ENCODE measurements at regions not wholly inside any gene's neighbourhood (a gene's known extent, or its start where the extent isn't known, plus 50 kb on each side); places are given as distances from the start of the nearest gene placed in this dataset.

DNA sequence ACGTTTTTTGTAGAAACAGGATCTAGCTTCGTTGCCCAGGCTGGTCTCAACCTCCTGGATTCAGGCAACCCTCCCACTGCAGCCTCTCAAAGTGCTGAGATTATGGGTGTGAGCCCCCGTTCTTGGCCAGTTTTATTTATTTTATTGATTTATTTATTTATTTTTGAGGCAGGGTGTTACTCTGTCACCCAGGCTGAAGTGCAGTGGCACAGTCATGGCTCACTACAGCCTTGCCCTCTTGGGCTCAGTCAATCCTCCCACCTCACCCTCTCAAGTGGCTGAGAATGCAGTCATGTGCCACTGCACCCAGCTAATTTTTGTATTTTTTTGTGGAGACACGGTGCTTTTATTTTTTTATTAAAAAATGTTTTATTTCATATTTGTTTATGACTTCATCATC is 79.9 kb upstream of the ATF7IP2 start:
- H3K4me1 Mint-ChIP-seq = no peaks in the 10 kb centered on the region
- Histone ChIP-seq H3K4me1 (ENCODE audit: control insufficient read depth, insufficient read depth, low read length) (no peaks in the 10 kb centered on the region), H3K36me3 (ENCODE audit: control insufficient read depth, insufficient read depth, low read length) (peaks cover 4% of the 10 kb centered on the region), H3K9ac (ENCODE audit: extremely low read depth, low read length, poor library complexity, severe bottlenecking) (no peak overlapping the region), H3K27me3 (ENCODE audit: control insufficient read depth, insufficient read depth, low read length, poor library complexity, severe bottlenecking) (no peaks in the 10 kb centered on the region), H3K9me3 (ENCODE audit: control insufficient read depth, low read length) (no peaks in the 10 kb centered on the region), H3K4me3 (ENCODE audit: low read length) (no peak overlapping the region), H3K27ac (ENCODE audit: low read depth, low read length) (no peak overlapping the region)
- H3K27me3 Mint-ChIP-seq (ENCODE audit: insufficient read depth) = no peaks in the 10 kb centered on the region
- TF ChIP-seq, protein P1, sequence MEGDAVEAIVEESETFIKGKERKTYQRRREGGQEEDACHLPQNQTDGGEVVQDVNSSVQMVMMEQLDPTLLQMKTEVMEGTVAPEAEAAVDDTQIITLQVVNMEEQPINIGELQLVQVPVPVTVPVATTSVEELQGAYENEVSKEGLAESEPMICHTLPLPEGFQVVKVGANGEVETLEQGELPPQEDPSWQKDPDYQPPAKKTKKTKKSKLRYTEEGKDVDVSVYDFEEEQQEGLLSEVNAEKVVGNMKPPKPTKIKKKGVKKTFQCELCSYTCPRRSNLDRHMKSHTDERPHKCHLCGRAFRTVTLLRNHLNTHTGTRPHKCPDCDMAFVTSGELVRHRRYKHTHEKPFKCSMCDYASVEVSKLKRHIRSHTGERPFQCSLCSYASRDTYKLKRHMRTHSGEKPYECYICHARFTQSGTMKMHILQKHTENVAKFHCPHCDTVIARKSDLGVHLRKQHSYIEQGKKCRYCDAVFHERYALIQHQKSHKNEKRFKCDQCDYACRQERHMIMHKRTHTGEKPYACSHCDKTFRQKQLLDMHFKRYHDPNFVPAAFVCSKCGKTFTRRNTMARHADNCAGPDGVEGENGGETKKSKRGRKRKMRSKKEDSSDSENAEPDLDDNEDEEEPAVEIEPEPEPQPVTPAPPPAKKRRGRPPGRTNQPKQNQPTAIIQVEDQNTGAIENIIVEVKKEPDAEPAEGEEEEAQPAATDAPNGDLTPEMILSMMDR (conservative IDR thresholded peaks at IDR 0.05) = no peak
- no peaks in the 10 kb centered on the region for H3K9me3 Mint-ChIP-seq
- peaks cover 4% of the 10 kb centered on the region for H3K36me3 Mint-ChIP-seq (ENCODE audit: low read depth)
- WGBS, 2 experiments (ENCODE audit: insufficient coverage in 1 of 2, insufficient read length in 1 of 2) = 98 to 100% methylated on average over 2 to 3 of the region's 4 CpGs
- H3K4me3 Mint-ChIP-seq = no peak overlapping the region
- no peak for DNase-seq
- no peak overlapping the region for H3K27ac Mint-ChIP-seq

DNA sequence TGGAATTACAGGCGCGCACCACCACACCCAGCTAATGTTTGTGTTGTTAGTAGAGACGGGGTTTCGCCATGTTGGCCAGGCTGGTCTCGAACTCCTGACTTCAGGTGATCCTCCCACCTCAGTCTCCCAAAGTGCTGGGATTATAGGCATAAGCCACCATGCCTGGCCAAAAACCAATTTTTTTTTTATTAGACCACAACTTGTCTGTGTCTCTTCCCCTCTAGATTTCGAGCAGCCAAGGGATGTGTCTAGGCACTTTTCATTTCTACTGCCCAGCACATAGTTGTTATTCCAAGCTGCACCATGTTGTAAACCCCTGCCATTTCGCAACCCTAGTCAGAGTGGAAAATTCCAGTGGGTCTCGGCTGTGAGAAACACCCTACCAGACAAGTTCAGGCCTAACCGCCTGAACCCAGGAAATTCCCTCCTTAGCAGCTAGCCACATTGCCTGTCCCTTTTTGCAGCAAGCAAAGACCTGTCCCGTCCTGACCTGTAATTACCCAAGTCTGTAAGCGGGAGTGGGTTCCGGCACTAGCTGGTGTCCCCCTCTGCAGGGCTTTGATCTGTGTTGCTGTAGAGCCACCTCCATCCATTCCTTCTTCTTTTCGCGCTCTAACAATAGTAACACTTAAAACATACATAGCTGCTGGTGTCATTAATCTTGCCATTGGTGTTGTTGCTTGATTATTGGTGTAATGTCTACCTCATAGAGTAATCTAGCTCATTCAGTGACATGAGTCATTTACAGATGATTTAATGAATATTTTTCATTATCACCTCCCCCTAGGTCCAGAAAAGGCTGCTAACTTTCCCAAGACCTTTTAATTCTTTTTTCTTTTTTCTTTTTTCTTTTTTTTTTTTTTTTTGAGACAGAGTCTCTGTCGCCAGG is 77.3 kb upstream of the ATF7IP2 start:
- peaks cover 2% of the 10 kb centered on the region for H3K4me1 Mint-ChIP-seq
- no peak for DNase-seq
- H3K27me3 Mint-ChIP-seq (ENCODE audit: insufficient read depth) = no peaks in the 10 kb centered on the region
- TF ChIP-seq, protein P1 (conservative IDR thresholded peaks at IDR 0.05) = no peak
- H3K9ac ChIP-seq (ENCODE audit: extremely low read depth, low read length, poor library complexity, severe bottlenecking) = no peak overlapping the region
- H3K4me3 ChIP-seq (ENCODE audit: low read length) = no peak overlapping the region
- peaks cover 4% of the 10 kb centered on the region for H3K36me3 ChIP-seq (ENCODE audit: control insufficient read depth, insufficient read depth, low read length)
- no peak overlapping the region for H3K27ac Mint-ChIP-seq
- H3K27ac ChIP-seq (ENCODE audit: low read depth, low read length) = no peak overlapping the region
- no peaks in the 10 kb centered on the region for H3K9me3 ChIP-seq (ENCODE audit: control insufficient read depth, low read length)
- WGBS, 2 experiments (ENCODE audit: insufficient coverage in 1 of 2, insufficient read length in 1 of 2) = 90 to 93% methylated on average over 8 to 13 of the region's 15 CpGs
- H3K27me3 ChIP-seq (ENCODE audit: control insufficient read depth, insufficient read depth, low read length, poor library complexity, severe bottlenecking) = no peaks in the 10 kb centered on the region
- H3K4me3 Mint-ChIP-seq = no peak overlapping the region
- H3K36me3 Mint-ChIP-seq (ENCODE audit: low read depth) = peaks cover 6% of the 10 kb centered on the region
- no peaks in the 10 kb centered on the region for H3K9me3 Mint-ChIP-seq
- H3K4me1 ChIP-seq (ENCODE audit: control insufficient read depth, insufficient read depth, low read length) = no peaks in the 10 kb centered on the region

DNA sequence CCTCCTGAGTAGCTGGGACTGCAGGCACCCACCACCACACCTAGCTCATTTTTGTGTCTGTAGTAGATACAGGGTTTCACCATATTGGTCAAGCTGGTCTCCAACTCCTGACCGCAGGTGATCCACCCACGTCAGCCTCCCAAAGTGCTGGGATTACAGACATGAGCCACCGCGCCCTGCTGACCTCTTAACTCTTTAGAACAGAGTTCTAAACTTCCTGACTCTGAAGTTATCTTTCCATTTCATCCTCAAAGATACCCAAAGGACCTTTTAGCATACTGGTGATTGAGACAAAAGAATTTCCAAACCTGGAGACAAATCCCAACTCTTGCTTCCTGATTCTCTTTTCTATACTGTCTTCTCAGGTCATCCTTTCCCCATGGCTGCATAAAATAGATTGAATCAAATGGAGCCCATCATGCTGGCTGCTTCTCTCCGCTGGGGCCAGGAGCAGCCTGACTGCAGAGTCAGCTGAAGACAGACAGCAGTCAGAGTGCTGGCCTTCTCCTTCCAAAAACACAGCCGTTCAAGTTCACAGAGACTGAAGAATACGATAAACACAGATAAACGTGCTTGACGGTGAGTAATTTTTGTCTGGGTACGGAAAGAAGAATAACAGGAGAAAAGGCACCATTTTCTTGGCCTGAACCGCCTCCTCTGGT is 76.5 kb upstream of the ATF7IP2 start:
- Histone ChIP-seq H3K4me1 (ENCODE audit: control insufficient read depth, insufficient read depth, low read length) (no peaks in the 10 kb centered on the region), H3K27me3 (ENCODE audit: control insufficient read depth, insufficient read depth, low read length, poor library complexity, severe bottlenecking) (no peaks in the 10 kb centered on the region), H3K27ac (ENCODE audit: low read depth, low read length) (no peak overlapping the region), H3K9ac (ENCODE audit: extremely low read depth, low read length, poor library complexity, severe bottlenecking) (no peak overlapping the region), H3K9me3 (ENCODE audit: control insufficient read depth, low read length) (no peaks in the 10 kb centered on the region), H3K4me3 (ENCODE audit: low read length) (no peak overlapping the region), H3K36me3 (ENCODE audit: control insufficient read depth, insufficient read depth, low read length) (peaks cover 4% of the 10 kb centered on the region)
- H3K4me3 Mint-ChIP-seq = no peak overlapping the region
- no peak for DNase-seq
- 92 to 96% methylated on average over 11 of the region's 11 CpGs for WGBS, 2 experiments (ENCODE audit: insufficient coverage in 1 of 2, insufficient read length in 1 of 2)
- no peaks in the 10 kb centered on the region for H3K9me3 Mint-ChIP-seq
- no peaks in the 10 kb centered on the region for H3K27me3 Mint-ChIP-seq (ENCODE audit: insufficient read depth)
- TF ChIP-seq, protein P1 (conservative IDR thresholded peaks at IDR 0.05) = no peak
- H3K27ac Mint-ChIP-seq = peak overlapping the region; percentile 5
- peaks cover 7% of the 10 kb centered on the region for H3K36me3 Mint-ChIP-seq (ENCODE audit: low read depth)
- H3K4me1 Mint-ChIP-seq = peaks cover 2% of the 10 kb centered on the region

Data from endodermal cell (in vitro differentiated cells).